ENCODE measurements at regions not wholly inside any gene's neighbourhood (a gene's known extent, or its start where the extent isn't known, plus 50 kb on each side); places are given as distances from the start of the nearest gene placed in this dataset.

GRCh38 chr1:94738371-94738770 is 81.8 kb upstream of the SLC44A3 start:
- TF ChIP-seq CTCF (conservative IDR thresholded peaks at IDR 0.05) = no peak
- no peaks in the 10 kb centered on the region for H3K27me3 ChIP-seq (ENCODE audit: control insufficient read depth, insufficient read depth, low read length, poor library complexity, severe bottlenecking)
- H3K27ac ChIP-seq (ENCODE audit: low read depth, low read length) = no peak overlapping the region
- 91 to 100% methylated on average over 1 to 3 of the region's 3 CpGs for WGBS, 2 experiments (ENCODE audit: insufficient coverage in 1 of 2, insufficient read length in 1 of 2)
- no peak for DNase-seq
- H3K36me3 ChIP-seq (ENCODE audit: control insufficient read depth, insufficient read depth, low read length) = no peaks in the 10 kb centered on the region
- peaks cover 9% of the 10 kb centered on the region for H3K4me1 Mint-ChIP-seq
- no peak overlapping the region for H3K4me3 Mint-ChIP-seq
- no peak overlapping the region for H3K27ac Mint-ChIP-seq
- H3K4me1 ChIP-seq (ENCODE audit: control insufficient read depth, insufficient read depth, low read length) = no peaks in the 10 kb centered on the region
- no peaks in the 10 kb centered on the region for H3K36me3 Mint-ChIP-seq (ENCODE audit: low read depth)
- no peaks in the 10 kb centered on the region for H3K9me3 Mint-ChIP-seq
- no peak overlapping the region for H3K9ac ChIP-seq (ENCODE audit: extremely low read depth, low read length, poor library complexity, severe bottlenecking)
- no peaks in the 10 kb centered on the region for H3K27me3 Mint-ChIP-seq (ENCODE audit: insufficient read depth)
- no peak overlapping the region for H3K4me3 ChIP-seq (ENCODE audit: low read length)
- no peaks in the 10 kb centered on the region for H3K9me3 ChIP-seq (ENCODE audit: control insufficient read depth, low read length)

- Mint-ChIP-seq H3K27me3 (ENCODE audit: insufficient read depth) (no peaks in the 10 kb centered on the region), H3K36me3 (ENCODE audit: low read depth) (no peaks in the 10 kb centered on the region), H3K4me3 (no peak overlapping the region), H3K27ac (no peak overlapping the region), H3K4me1 (peaks cover 9% of the 10 kb centered on the region), H3K9me3 (no peaks in the 10 kb centered on the region)
- Histone ChIP-seq H3K27ac (ENCODE audit: low read depth, low read length) (no peak overlapping the region), H3K36me3 (ENCODE audit: control insufficient read depth, insufficient read depth, low read length) (no peaks in the 10 kb centered on the region), H3K4me3 (ENCODE audit: low read length) (no peak overlapping the region), H3K9me3 (ENCODE audit: control insufficient read depth, low read length) (no peaks in the 10 kb centered on the region), H3K27me3 (ENCODE audit: control insufficient read depth, insufficient read depth, low read length, poor library complexity, severe bottlenecking) (no peaks in the 10 kb centered on the region), H3K4me1 (ENCODE audit: control insufficient read depth, insufficient read depth, low read length) (no peaks in the 10 kb centered on the region), H3K9ac (ENCODE audit: extremely low read depth, low read length, poor library complexity, severe bottlenecking) (no peak overlapping the region)
- DNase-seq = no peak
- WGBS, 2 experiments (ENCODE audit: insufficient coverage in 1 of 2, insufficient read length in 1 of 2) = 90 to 95% methylated on average over 5 of the region's 5 CpGs
- TF ChIP-seq CTCF (conservative IDR thresholded peaks at IDR 0.05) = no peak
These were observed 82.8 kb upstream of the SLC44A3 start for GRCh38 chr1:94737124-94737998.

- no peaks in the 10 kb centered on the region for H3K36me3 ChIP-seq (ENCODE audit: control insufficient read depth, insufficient read depth, low read length)
- no peaks in the 10 kb centered on the region for H3K9me3 ChIP-seq (ENCODE audit: control insufficient read depth, low read length)
- no peak overlapping the region for H3K9ac ChIP-seq (ENCODE audit: extremely low read depth, low read length, poor library complexity, severe bottlenecking)
- Mint-ChIP-seq H3K27me3 (ENCODE audit: insufficient read depth) (no peaks in the 10 kb centered on the region), H3K27ac (no peak overlapping the region), H3K9me3 (no peaks in the 10 kb centered on the region), H3K36me3 (ENCODE audit: low read depth) (no peaks in the 10 kb centered on the region), H3K4me1 (peaks cover 9% of the 10 kb centered on the region), H3K4me3 (no peak overlapping the region)
- TF ChIP-seq CTCF (conservative IDR thresholded peaks at IDR 0.05) = no peak
- no peak for DNase-seq
- 100% methylated on average over 1 of the region's 1 CpG for WGBS, 2 experiments (ENCODE audit: insufficient coverage in 1 of 2, insufficient read length in 1 of 2)
- no peak overlapping the region for H3K27ac ChIP-seq (ENCODE audit: low read depth, low read length)
- H3K27me3 ChIP-seq (ENCODE audit: control insufficient read depth, insufficient read depth, low read length, poor library complexity, severe bottlenecking) = no peaks in the 10 kb centered on the region
- no peak overlapping the region for H3K4me3 ChIP-seq (ENCODE audit: low read length)
- no peaks in the 10 kb centered on the region for H3K4me1 ChIP-seq (ENCODE audit: control insufficient read depth, insufficient read depth, low read length)
These were observed 83.6 kb upstream of the SLC44A3 start for GRCh38 chr1:94736549-94736948.

Data from endodermal cell (in vitro differentiated cells).